IPS-NIHi11 (cell line): ENCODE measurements at regions not wholly inside any gene's neighbourhood (a gene's known extent, or its start where the extent isn't known, plus 50 kb on each side); places are given as distances from the start of the nearest gene placed in this dataset.
"Not testable (repeated sequence)": the region's sequence is repeated elsewhere in the genome, so short reads cannot be mapped to it uniquely, and the experiment has no call there.

ENCODE experiments used
- DNase-seq: peaks from one replicate; pipeline ENCODE4 v3.0.0; 2012; ENCODE audit warnings: mixed read lengths, low spot score

GRCh38 chr1:5686925-5687706 lies 305.1 kb downstream of the NPHP4 start:
- DNase-seq: no peak

GRCh38 chr1:5686195-5686594 lies 306.0 kb downstream of the NPHP4 start:
- DNase-seq: no peak

DNA sequence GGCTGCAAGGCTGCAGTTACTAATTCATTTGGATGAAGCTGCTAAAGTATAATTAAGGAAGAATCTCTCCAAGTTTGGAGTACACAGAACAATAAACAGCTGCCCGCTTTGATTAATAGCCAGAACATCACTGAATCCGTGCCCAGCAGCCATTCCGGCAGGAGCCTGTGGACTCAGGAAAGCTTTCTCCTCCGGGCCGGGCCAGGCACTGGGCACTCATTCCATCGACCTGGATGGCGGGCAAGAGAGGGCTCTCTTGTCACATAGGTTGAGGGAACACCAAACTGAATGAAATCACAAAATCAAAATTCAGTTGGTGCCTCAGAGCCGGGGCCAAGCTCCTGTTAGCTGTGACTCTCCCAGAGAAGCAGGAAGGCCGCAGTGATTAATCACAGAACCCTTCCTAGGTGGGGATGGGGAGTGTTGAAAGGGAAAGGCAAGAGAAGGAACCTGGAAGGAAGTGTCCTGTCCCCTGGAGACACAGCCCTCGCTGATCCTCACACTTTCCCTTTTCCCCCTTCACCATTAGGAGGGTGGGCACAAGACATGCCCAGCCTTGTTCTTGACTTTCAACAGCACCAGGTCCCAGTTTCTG lies 306.7 kb downstream of the NPHP4 start:
- DNase-seq: no peak

DNA sequence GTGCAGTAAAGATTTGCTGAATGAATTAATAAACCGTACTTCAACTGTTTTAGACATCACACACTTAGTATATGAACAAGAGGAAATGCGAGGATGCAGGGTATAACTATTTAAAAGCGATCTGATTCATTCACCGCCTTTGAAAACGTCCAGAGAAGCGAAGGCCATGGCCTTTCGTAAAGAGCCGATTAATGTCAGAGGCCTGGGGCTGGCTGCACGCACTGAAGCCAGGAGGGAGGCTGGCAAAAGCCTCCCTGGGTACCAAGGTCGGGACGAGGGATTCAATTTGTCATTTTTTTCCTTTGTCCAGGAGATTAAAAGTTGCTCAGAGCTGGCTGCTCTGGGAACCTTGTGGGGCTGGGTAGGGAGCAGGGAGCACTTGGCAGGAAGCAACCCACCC lies 307.4 kb downstream of the NPHP4 start:
- DNase-seq: no peak

- DNase-seq: no peak
Observed at GRCh38 chr1:5683446-5683845, 308.8 kb downstream of the NPHP4 start.

- DNase-seq: no peak
Observed at GRCh38 chr1:5682626-5683225, 309.5 kb downstream of the NPHP4 start.

- no peak for DNase-seq
Observed at GRCh38 chr1:5681654-5682053, 310.6 kb downstream of the NPHP4 start.

DNA sequence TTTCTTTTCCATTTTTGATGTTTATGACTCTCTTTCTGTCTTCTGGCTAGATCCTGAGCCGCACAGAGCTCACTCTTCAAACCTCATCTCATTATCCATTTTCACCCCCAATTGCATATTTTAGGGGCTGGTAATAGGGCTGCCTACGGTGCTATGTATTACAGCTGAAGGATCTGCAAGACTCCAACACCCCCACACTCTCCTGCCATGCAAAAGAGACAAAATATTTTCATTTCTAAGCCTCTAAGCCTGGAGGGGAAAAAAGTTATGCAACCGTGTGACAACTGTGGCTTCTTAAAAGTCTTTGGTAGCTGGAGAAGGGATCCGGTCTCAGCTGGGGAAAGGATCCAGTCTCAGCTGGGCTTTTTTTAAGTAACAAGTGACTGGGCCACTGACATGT lies 311.6 kb downstream of the NPHP4 start:
- DNase-seq: no peak

DNA sequence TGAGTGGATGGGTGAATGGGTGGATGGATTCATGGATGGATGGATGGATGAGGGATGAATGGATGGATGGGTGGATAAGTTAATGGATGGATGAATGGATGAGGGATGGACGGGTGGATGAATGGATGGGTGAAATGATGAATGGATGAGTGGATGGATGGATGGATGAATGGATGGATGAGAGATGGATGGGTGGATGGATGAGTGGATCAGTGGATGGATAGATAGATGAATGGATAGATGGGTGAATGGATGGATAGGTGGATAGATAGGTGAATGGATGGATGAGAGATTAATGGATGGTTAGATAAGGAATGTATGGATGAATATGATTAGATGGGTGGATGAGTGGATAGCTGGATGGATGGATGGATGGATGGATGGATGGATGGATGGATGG lies 313.5 kb downstream of the NPHP4 start:
- no peak for DNase-seq

GRCh38 chr1:5672355-5672754 lies 319.9 kb downstream of the NPHP4 start:
- not testable (repeated sequence) for DNase-seq

DNA sequence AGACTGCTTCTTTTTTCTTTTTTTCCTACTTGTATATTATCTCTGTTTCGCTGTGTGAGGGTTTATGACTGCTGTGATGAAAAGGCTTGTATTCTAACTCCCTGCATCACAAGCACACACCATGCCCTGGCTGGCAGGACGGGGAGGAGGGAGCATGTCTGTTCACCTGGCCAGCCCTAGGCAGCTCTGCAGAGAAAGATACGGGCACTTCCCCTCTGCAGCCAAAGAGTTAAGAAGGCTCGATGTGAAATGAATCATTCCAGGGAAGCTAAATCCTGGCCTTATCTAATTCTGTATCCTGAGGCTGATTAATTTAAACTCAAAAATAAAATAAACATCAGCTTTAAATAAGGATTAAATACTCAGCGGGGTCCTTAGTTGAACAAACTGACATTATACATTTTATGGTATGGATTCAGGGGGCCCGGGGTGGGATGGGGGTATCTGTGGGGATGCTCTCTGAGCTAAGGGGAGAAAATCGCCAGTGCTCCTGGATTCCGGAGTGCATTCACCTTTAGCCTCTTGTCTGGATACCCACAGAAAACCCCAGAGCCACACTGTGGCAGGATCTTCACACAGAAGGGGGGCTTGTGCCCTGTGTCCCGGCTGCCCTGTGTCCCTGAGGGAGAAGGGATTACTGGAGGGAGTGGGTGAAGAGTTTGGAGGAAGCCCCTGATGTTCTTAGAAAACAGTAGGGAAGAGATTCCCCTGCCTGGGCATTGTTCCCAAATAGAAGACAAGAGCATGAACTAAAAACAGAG lies 321.5 kb downstream of the NPHP4 start:
- DNase-seq: no peak

DNA sequence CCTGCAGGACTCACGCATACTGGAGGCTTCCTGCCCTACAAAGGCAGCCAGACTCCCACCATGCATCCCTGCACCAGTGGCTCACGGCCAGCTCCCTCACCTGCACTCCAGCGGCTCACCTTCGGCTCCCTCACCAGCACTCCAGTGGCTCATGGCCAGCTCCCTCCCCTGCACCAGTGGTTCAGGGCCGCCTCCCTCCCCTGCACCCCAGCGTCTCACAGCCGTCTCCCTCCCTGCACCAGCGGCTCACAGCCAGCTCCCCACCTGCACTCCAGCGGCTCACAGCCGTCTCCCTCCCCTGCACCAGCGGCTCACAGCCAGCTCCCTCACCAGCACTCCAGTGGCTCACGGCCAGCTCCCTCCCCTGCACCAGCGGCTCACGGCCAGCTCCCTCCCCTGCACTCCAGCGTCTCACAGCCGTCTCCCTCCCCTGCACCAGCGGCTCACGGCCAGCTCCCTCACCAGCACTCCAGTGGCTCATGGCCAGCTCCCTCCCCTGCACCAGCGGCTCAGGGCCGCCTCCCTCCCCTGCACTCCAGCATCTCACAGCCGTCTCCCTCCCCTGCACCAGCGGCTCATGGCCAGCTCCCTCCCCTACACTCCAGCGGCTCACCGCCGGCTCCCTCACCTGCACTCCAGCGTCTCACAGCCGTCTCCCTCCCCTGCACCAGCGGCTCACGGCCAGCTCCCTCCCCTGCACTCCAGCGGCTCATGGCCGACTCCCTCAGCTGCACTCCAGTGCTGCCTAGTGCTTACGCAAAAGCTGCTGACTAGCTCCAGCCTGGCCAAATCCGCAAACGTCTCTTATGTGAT lies 324.5 kb downstream of the NPHP4 start:
- no peak for DNase-seq

DNA sequence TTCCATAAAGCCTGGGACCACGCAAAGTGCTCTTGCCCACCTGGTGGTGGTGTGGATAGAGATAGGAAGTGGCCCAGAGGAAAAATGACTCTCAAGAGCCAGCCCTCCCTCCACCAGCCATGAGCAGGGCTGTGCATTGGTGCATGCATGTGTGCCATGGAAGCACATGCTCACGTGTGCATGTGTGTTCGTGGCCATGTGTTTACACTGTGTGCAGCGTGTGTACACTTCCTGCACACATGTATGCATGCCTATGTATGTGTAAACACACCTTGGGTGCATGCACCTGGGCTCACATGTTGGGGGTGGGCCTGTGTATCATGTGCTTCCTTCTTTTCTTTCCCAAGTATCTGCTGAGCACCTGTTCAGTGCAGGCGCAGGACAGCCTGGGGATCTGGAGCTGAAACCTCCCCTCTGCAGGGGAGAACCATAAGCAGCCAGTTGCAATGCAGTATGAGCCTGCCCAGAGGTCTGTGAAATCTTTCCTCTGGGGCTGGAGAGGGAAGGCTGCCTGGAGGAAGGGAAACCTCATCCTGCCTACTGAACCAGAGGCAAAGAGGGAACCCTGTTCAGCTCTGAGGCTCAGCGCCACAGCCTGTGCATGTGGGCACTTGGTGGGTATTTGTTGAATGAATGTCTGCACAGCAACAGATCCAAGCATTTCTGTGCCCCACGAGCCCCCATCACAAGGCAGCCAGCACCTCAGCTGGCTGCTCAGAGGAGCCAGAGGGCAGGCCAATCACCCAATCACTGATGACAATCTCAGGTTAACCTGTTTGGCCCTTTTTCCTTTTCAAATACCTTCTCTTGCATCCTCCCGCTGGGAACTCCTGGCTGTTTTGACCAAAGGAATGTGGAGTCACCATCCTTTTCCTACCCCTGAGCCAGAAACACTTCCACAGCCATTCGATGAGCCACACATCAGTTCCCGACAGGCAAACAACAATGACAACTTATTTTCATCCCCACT lies 327.0 kb downstream of the NPHP4 start:
- no peak for DNase-seq

DNA sequence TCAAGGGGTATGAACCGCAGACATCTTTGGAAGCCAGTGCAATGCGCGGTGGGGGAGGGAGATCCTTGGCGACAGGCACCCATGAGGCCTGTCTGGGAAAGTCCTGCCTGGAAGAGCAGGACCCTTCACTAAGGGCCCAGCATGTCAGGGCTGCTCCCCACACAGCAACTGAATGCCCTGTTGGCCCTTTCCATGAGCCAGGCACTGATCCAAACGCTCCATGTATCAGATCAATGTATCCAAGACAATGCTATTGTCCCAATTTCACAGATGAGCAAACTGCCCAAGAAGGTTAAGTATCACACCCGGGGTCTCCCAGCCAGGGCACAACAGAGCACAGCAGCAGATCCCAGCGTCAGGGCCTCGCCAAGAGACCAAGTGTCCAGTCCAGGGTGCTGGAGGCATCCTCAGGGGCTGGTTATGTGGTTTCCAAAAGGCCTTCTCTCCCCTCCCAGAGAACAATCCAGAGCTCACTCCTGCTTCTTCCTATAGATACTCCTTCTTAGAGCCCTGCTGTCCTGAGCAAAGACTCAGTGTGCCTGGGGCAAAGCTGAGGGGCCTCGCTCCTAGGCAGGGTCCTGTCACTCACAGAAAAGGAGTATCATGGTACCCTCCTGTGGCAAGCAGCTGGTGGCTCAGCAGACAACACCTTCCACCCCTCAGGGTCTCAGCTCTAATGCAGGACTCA lies 328.0 kb downstream of the NPHP4 start:
- no peak for DNase-seq

GRCh38 chr1:5662744-5663126 lies 329.5 kb downstream of the NPHP4 start:
- no peak for DNase-seq

DNA sequence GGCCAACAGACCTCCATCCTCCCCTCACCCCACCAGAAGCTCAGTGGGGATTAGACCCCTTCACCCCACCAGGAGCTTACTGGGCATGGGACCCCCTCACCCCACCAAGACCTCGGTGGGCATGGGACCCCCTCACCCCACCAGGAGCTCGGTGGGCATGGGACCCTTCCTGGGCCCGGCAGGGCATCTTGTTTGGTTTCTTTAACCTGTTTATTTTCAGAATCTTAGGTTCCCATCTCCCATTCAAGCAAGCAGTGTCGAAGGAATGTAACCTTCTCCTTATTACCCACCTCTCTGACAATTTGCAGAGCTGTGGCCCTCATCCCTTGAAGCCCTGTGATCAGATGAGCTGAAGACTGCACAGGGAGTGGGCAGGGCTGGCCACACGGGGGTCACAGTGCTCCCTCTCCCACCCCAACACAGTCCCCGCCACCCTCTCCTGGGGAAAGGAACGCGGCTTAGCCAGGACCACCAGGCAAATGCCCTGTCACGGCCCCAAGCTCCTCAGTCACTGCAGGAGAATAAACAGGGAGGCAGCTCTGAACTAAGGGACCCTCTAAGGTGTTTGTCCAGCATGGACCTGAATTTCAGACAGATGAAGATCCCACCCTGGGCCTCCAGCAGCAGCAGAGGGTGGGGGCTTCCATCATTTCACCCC lies 330.0 kb downstream of the NPHP4 start:
- no peak for DNase-seq

DNA sequence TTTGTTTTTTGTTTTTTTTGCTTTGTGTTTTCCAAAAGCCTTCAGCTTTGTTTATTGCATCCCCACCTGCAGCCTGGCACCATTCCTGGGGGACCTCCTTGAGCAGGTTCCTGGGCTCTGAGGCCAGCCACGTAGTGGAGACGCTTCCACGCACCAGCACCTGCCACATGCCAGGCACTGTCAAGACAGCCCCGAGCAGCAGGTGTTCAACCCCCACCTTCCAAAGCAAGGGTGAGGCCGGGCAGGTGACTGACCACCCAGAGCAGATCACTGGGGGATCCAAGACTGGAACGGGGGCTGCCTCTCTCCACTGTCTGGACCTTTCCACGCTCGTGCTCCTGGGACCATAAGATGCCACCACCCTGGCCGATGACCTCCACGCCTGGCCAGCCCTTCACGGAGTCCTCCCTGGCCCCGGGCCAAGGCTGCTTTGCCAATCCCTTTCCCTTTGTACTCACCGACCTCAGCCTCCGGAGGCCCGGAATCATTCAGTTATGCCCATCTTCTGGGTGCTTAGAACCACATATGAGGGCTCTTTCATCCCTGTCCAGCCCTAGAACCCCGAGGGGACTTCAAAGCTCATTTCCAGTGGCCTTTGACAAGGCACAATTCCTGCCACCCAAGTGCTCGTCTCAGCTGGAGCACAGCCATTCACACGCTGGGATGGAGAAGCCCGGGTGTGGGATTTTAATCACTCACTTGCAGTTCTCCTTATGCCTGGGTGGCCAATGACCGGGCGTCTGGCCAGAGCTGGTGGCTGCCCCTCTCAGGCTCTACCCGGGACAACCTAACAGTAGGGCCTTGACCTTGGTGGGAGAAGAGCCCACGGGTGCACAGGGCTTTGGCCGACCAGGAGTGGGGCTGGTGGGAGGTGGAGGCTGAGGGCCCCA lies 330.8 kb downstream of the NPHP4 start:
- DNase-seq: no peak

GRCh38 chr1:5660141-5660935 lies 331.9 kb downstream of the NPHP4 start:
- no peak for DNase-seq
